HL-60/S4 (cell line): ENCODE measurements at regions not wholly inside any gene's neighbourhood (a gene's known extent, or its start where the extent isn't known, plus 50 kb on each side); places are given as distances from the start of the nearest gene placed in this dataset.
"Not testable (repeated sequence)": the region's sequence is repeated elsewhere in the genome, so short reads cannot be mapped to it uniquely, and the experiment has no call there.

Experiments
- in situ Hi-C: fragments of 300-500 bp; cut with MboI; formaldehyde crosslinking; loops from 2 replicates; pipeline ENCODE4 v1.14.3; 2022; ENCODE audit warnings: low sequenced_read_pairs

GRCh38 chr6:56730663-56731529 lies 88.2 kb upstream of the DST start:
- in situ Hi-C loops, result no loop called here

GRCh38 chr6:56729719-56730118 lies 87.0 kb upstream of the DST start:
- in situ Hi-C loops, result no loop called here

- in situ Hi-C loops, result not testable (repeated sequence)
These were observed 86.5 kb upstream of the DST start for GRCh38 chr6:56729166-56729565.

DNA sequence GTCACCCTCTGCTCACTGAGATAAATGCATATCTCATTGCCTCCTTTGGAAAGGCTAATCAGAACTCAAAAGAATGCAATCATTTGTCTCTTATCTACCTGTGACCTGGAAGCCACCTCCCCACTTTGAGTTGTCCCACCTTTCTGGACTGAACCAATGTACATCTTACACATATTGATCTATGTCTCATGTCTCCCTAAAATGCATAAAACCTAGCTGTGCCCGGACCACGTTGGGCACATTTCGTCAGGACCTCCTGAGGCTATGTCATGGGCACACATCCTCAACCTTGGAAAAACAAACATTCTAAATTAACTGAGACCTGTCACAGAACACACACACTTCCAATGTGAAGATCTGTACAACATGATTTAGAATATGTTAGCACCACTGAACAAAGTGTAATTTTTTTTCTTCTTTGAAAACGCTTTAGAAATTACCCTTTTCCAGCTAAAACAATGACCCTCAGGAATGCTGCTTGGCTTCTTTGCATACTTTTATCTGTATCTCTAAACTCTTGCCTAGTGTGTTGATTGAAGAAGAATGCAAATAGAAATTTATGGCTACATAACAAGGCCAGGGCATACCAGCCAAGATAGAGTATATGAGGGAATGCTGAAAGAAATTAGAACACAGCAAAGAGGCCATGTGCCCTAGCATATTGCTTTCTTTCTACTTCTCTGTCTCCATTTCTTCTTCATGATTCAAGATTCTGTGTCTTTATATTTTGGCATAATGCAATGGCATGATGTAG lies 84.6 kb upstream of the DST start:
- in situ Hi-C loops, result no loop called here

DNA sequence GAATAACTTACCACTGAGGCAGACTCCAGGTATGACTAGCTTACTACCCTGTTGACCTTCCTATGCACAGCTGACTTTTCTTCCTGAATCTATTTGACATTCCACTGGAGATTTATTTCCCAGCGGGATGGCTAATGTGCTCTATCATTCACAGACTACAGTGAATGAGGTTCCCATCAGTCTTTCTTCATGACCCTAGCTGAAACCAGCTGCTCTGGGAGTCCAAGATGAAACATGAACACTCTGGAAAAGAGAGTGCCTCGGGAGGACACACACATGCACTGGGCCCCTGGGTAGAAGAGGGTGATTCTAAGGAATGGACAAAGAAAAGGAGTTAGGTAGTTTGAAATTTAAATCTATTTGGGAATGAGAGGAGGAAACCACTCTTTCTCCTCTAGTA lies 82.6 kb upstream of the DST start:
- in situ Hi-C loops, result no loop called here

- in situ Hi-C loops, result no loop called here
These were observed 81.8 kb upstream of the DST start for GRCh38 chr6:56724455-56724854.

DNA sequence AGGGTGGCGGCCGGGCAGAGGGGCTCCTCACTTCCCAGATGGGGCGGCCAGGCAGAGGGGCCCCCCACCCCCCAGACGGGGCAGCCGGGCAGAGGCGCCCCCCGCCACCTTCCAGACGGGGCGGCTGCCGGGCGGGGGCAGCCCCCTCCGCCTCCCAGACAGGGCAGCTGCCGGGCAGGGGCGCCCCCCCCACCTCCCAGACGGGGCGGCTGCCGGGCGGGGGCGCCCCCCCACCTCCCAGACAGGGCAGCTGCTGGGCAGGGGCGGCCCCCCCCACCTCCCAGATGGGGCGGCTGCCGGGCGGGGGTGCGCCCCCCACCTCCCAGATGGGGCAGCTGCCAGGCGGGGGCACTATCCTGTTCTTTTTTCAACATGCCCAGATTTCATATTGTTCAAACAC lies 78.2 kb upstream of the DST start:
- in situ Hi-C loops, result no loop called here

- in situ Hi-C loops, result not testable (repeated sequence)
These were observed 77.5 kb upstream of the DST start for GRCh38 chr6:56720202-56720601.

DNA sequence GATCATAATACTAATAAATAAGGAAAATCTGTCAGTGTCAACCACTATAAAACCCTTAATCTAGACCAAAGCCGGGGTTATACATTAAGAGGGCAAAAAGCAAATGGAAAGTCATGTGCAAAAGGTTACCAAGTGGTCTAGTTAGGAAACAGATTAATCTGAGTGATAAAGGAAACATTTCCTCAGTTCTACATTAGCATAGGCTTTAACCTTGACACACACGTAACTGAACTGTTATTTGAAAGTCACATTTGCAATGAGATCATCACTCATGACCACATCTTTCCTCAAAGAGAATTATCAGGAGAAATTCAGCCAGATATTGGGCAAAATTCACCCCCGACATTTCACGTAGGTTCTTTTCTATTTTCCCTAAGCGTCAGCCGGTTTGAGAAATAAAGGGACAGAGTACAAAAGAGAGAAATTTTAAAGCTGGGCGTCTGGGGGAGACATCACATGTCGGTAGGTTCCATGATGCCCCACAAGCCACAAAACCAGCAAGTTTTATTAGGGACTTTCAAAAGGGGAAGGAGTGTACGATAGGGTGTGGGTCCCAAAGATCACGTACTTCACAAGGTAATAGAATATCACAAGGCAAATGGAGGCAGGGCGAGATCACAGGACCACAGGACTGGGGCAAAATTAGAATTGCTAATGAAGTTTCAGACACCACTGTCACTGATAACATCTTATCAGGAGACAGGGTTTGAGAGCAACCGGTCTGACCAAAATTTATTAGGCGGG lies 76.8 kb upstream of the DST start:
- in situ Hi-C loops, result not testable (repeated sequence)

- in situ Hi-C loops, result no loop called here
These were observed 75.5 kb upstream of the DST start for GRCh38 chr6:56718236-56718635.

GRCh38 chr6:56716229-56716628 lies 73.5 kb upstream of the DST start:
- in situ Hi-C loops, result no loop called here

DNA sequence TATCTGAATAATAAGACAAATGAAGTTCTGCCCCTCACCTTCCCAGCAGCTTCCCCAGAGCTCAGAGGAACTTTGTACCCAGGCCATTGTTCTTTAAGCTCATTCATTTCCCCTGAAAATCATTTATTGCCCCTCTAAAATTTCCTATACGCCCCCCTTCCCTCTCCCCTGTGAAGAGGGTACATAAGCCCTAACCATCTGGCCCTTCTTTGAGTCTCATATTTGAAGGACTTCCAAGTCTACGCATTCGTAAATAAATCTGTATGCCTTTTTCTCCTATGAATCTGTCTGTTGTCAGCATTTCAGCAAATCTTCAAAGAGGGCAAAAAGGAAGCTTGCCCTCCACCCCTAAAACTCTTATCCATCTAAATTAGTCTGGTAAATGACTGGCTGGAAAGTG lies 73.1 kb upstream of the DST start:
- in situ Hi-C loops, result no loop called here

DNA sequence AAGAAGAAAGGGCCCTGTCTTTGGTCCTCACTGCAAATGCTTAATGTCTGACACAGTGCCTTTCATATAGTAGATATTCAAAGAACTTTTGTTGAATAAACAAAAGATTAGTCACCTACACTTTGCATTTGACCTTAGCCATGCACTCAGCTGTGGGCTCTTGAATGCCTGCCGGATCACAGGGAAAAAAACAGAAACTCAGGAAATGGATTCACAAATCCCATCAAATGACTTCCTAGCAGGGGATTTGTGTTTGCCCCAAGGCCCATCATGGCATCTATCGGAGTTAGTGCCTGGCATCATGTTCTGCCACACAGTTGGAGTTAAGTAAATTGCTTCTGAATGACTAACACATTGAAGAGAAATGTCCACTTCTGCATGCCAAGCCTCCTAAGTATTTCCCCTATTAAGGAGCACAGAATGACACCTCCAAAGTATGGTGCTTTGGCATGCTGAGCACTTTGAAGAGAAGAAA lies 72.3 kb upstream of the DST start:
- in situ Hi-C loops, result no loop called here

- in situ Hi-C loops, result no loop called here
These were observed 71.6 kb upstream of the DST start for GRCh38 chr6:56714273-56714672.

GRCh38 chr6:56713254-56713672 lies 70.6 kb upstream of the DST start:
- in situ Hi-C loops, result no loop called here

DNA sequence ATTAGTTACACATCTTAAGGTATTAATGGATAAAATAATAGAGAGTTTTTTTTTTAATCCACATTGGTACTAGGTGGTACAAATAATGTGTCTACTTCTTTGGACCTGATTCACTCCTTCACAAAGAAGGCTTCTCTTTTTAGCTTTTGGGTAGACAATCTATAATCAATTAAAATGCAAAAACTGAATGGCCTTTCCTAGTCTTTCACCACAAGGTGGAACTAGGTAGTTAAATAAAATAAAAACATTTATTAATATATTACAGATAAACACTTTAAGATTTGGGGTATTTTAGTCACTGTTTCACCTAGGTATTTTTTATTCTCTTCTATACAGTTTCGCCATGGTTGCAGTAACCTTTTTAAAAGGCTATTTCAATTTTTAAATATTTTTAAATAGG lies 68.3 kb upstream of the DST start:
- in situ Hi-C loops, result no loop called here

DNA sequence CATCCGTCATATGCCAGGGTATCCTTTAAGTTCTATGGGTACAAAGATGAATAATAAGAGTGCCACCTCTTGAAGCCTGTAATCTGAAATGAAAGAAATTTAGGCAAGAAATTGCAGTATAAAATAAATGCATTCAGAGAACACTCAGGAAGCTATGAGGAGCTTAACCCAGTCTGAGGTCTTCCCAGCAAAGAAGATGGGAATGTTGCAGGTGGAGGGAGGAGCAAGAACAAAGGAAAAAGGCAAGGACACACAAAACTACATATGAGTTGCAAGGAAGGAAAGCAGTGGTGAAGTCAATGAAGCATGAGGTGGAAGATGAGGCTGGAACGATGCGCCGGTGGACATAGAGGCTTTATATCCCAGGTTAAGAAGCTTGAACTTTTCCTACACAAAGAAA lies 67.0 kb upstream of the DST start:
- in situ Hi-C loops, result no loop called here

DNA sequence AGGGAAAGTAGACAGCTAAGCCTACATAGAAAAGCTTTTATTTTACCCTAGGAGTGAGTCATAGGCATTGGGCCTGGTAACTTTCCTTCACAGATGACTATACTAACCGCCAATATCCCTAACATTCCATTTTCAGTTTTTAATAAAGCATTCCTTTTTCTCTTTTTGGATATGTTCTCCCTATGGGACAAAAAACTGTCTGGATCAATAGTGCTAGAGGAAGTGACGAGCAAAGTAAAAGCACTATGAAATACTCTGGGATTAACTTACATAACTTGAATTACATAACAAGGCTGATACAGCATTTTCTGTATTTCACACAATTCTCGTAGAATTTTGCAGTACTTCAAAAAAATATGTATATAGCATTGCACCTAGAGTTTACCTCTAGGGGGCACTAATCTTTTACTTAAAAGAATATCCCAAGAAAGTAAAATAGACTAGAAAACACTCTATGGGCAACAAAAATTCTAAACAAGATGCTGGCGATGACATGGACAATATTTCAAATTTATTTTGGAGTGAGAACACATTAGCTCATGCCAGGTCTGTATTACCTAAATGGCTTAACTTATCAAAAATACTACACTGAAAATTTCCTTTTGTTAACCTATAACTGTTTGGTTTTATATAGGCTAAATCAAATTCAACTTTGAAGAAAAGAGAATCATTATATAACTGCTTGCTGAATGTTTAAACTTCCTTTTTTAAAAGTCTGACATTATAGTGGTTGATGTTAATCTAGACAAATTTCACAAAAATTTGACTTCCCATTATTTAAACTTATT lies 66.3 kb upstream of the DST start:
- in situ Hi-C loops, result no loop called here

GRCh38 chr6:56706981-56707726 lies 64.5 kb upstream of the DST start:
- in situ Hi-C loops, result no loop called here

GRCh38 chr6:56699066-56699654 lies 56.5 kb upstream of the DST start:
- in situ Hi-C loops, result no loop called here
